ENCODE measurements at regions not wholly inside any gene's neighbourhood (a gene's known extent, or its start where the extent isn't known, plus 50 kb on each side); places are given as distances from the start of the nearest gene placed in this dataset.

- intact Hi-C loops (cut with DNase I): no loop called here
- no peaks in the 10 kb centered on the region for H3K27me3 ChIP-seq
- no peak for DNase-seq
- WGBS, 3 donors: 93 to 94% (median 94%) methylated on average over 4 of the region's 4 CpGs
- no peak overlapping the region for H3K4me3 ChIP-seq
- H3K4me1 ChIP-seq (ENCODE audit: insufficient read depth): no peaks in the 10 kb centered on the region
- no peak for TF ChIP-seq POLR2A (IDR thresholded peaks at IDR 0.05)
- TF ChIP-seq, protein P1, sequence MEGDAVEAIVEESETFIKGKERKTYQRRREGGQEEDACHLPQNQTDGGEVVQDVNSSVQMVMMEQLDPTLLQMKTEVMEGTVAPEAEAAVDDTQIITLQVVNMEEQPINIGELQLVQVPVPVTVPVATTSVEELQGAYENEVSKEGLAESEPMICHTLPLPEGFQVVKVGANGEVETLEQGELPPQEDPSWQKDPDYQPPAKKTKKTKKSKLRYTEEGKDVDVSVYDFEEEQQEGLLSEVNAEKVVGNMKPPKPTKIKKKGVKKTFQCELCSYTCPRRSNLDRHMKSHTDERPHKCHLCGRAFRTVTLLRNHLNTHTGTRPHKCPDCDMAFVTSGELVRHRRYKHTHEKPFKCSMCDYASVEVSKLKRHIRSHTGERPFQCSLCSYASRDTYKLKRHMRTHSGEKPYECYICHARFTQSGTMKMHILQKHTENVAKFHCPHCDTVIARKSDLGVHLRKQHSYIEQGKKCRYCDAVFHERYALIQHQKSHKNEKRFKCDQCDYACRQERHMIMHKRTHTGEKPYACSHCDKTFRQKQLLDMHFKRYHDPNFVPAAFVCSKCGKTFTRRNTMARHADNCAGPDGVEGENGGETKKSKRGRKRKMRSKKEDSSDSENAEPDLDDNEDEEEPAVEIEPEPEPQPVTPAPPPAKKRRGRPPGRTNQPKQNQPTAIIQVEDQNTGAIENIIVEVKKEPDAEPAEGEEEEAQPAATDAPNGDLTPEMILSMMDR (IDR thresholded peaks at IDR 0.05): no peak
- no peak overlapping the region for H3K27ac ChIP-seq
- no peaks in the 10 kb centered on the region for H3K36me3 ChIP-seq
- H3K9me3 ChIP-seq: no peaks in the 10 kb centered on the region
Measured at GRCh38 chr13:76231522-76232167, 595.5 kb downstream of the LMO7 start.

GRCh38 chr13:76229281-76229680, 593.2 kb downstream of the LMO7 start:
- no peak for DNase-seq
- intact Hi-C loops (cut with DNase I): no loop called here
- Histone ChIP-seq H3K4me1 (ENCODE audit: insufficient read depth) (no peaks in the 10 kb centered on the region), H3K4me3 (no peak overlapping the region), H3K36me3 (no peaks in the 10 kb centered on the region), H3K27me3 (no peaks in the 10 kb centered on the region), H3K9me3 (no peaks in the 10 kb centered on the region), H3K27ac (no peak overlapping the region)
- WGBS, 3 donors: 89 to 96% (median 93%) methylated on average over 2 of the region's 2 CpGs
- TF ChIP-seq POLR2A (IDR thresholded peaks at IDR 0.05) (no peak), EP300 (IDR thresholded peaks at IDR 0.05) (no peak)
- TF ChIP-seq, protein P1 (IDR thresholded peaks at IDR 0.05): no peak

GRCh38 chr13:76226941-76227340, 590.8 kb downstream of the LMO7 start:
- no peaks in the 10 kb centered on the region for H3K36me3 ChIP-seq
- H3K9me3 ChIP-seq: no peaks in the 10 kb centered on the region
- DNase-seq: no peak
- H3K27me3 ChIP-seq: no peaks in the 10 kb centered on the region
- no peaks in the 10 kb centered on the region for H3K4me1 ChIP-seq (ENCODE audit: insufficient read depth)
- H3K4me3 ChIP-seq: no peak overlapping the region
- TF ChIP-seq EP300 (IDR thresholded peaks at IDR 0.05) (no peak), POLR2A (IDR thresholded peaks at IDR 0.05) (no peak)
- TF ChIP-seq, protein P1 (IDR thresholded peaks at IDR 0.05): no peak
- WGBS, 3 donors: 42 to 72% (median 51%) methylated on average over 1 of the region's 1 CpG
- H3K27ac ChIP-seq: no peak overlapping the region
- intact Hi-C loops (cut with DNase I): no loop called here

GRCh38 chr13:76225815-76226489, 589.8 kb downstream of the LMO7 start:
- Histone ChIP-seq H3K9me3 (no peaks in the 10 kb centered on the region), H3K36me3 (no peaks in the 10 kb centered on the region), H3K27ac (no peak overlapping the region), H3K27me3 (no peaks in the 10 kb centered on the region), H3K4me1 (ENCODE audit: insufficient read depth) (no peaks in the 10 kb centered on the region), H3K4me3 (no peak overlapping the region)
- 56 to 67% (median 61%) methylated on average over 8 of the region's 8 CpGs for WGBS, 3 donors
- no peak for DNase-seq
- intact Hi-C loops (cut with DNase I): no loop called here
- TF ChIP-seq EP300 (IDR thresholded peaks at IDR 0.05) (no peak), POLR2A (IDR thresholded peaks at IDR 0.05) (no peak)
- TF ChIP-seq, protein P1 (IDR thresholded peaks at IDR 0.05): no peak

All from ovary (tissue), 7 donors.